ENCODE measurements at regions not wholly inside any gene's neighbourhood (a gene's known extent, or its start where the extent isn't known, plus 50 kb on each side); places are given as distances from the start of the nearest gene placed in this dataset.

GRCh38 chr5:2003206-2003605 is 120.5 kb upstream of the IRX4 start:
- H3K27ac ChIP-seq, result no peak overlapping the region
- no peak overlapping the region for H3K4me3 ChIP-seq
- H3K4me1 ChIP-seq, result no peaks in the 10 kb centered on the region
- DNase-seq (no peak), ATAC-seq (no peak)
- no peaks in the 10 kb centered on the region for H3K36me3 ChIP-seq (ENCODE audit: insufficient read depth in 1 of 2, low read depth in 1 of 2)
- 80 to 85% (median 84%) methylated on average over 10 of the region's 10 CpGs for WGBS, 3 donors
- TF ChIP-seq CTCF (IDR thresholded peaks at IDR 0.05), result no peak
- intact Hi-C loops (cut with DNase I), result no loop called here
- peaks cover 2 to 29% (median 3%) of the 10 kb centered on the region in 3 donors for H3K27me3 ChIP-seq (ENCODE audit: insufficient read depth in 3 of 3, low read length in 2 of 3)
- H3K9me3 ChIP-seq, result no peaks in the 10 kb centered on the region

GRCh38 chr5:2001300-2001699 is 118.6 kb upstream of the IRX4 start:
- 60 to 85% (median 78%) methylated on average over 12 of the region's 12 CpGs for WGBS, 3 donors
- Histone ChIP-seq H3K27me3 (ENCODE audit: insufficient read depth in 3 of 3, low read length in 2 of 3) (peaks cover 0 to 13% (median 0%) of the 10 kb centered on the region in 3 donors), H3K9me3 (no peaks in the 10 kb centered on the region), H3K27ac (no peak overlapping the region), H3K4me3 (no peak overlapping the region), H3K4me1 (no peaks in the 10 kb centered on the region), H3K36me3 (ENCODE audit: insufficient read depth in 1 of 2, low read depth in 1 of 2) (no peaks in the 10 kb centered on the region)
- ATAC-seq, result no peak
- TF ChIP-seq CTCF (IDR thresholded peaks at IDR 0.05), result no peak
- intact Hi-C loops (cut with DNase I), result no loop called here
- no peak for DNase-seq

GRCh38 chr5:2000591-2000990 is 117.9 kb upstream of the IRX4 start:
- H3K4me1 ChIP-seq, result no peaks in the 10 kb centered on the region
- no peaks in the 10 kb centered on the region for H3K36me3 ChIP-seq (ENCODE audit: insufficient read depth in 1 of 2, low read depth in 1 of 2)
- H3K27me3 ChIP-seq (ENCODE audit: insufficient read depth in 3 of 3, low read length in 2 of 3), result peaks cover 0 to 10% (median 0%) of the 10 kb centered on the region in 3 donors
- no peaks in the 10 kb centered on the region for H3K9me3 ChIP-seq
- no peak overlapping the region for H3K27ac ChIP-seq
- intact Hi-C loops (cut with DNase I), result no loop called here
- 74 to 79% (median 79%) methylated on average over 12 of the region's 12 CpGs for WGBS, 3 donors
- ATAC-seq (no peak), DNase-seq (no peak)
- no peak for TF ChIP-seq CTCF (IDR thresholded peaks at IDR 0.05)
- no peak overlapping the region for H3K4me3 ChIP-seq

GRCh38 chr5:1999794-2000193 is 117.1 kb upstream of the IRX4 start:
- Histone ChIP-seq H3K4me1 (no peaks in the 10 kb centered on the region), H3K4me3 (no peak overlapping the region), H3K27ac (no peak overlapping the region), H3K9me3 (no peaks in the 10 kb centered on the region), H3K36me3 (ENCODE audit: insufficient read depth in 1 of 2, low read depth in 1 of 2) (no peaks in the 10 kb centered on the region), H3K27me3 (ENCODE audit: insufficient read depth in 3 of 3, low read length in 2 of 3) (peaks cover 0 to 10% (median 0%) of the 10 kb centered on the region in 3 donors)
- TF ChIP-seq CTCF (IDR thresholded peaks at IDR 0.05), result no peak
- intact Hi-C loops (cut with DNase I), result no loop called here
- 56 to 67% (median 57%) methylated on average over 6 of the region's 6 CpGs for WGBS, 3 donors
- DNase-seq (no peak), ATAC-seq (no peak)

GRCh38 chr5:1998716-1999317 is 116.1 kb upstream of the IRX4 start:
- H3K27me3 ChIP-seq (ENCODE audit: insufficient read depth in 3 of 3, low read length in 2 of 3), result peaks cover 0 to 9% (median 0%) of the 10 kb centered on the region in 3 donors
- intact Hi-C loops (cut with DNase I), result no loop called here
- no peaks in the 10 kb centered on the region for H3K9me3 ChIP-seq
- 75 to 83% (median 81%) methylated on average over 4 of the region's 4 CpGs for WGBS, 3 donors
- H3K36me3 ChIP-seq (ENCODE audit: insufficient read depth in 1 of 2, low read depth in 1 of 2), result no peaks in the 10 kb centered on the region
- no peak overlapping the region for H3K27ac ChIP-seq
- TF ChIP-seq CTCF (IDR thresholded peaks at IDR 0.05), result no peak
- ATAC-seq (no peak), DNase-seq (no peak)
- H3K4me1 ChIP-seq, result no peaks in the 10 kb centered on the region
- no peak overlapping the region for H3K4me3 ChIP-seq
